Endothelial cell (in vitro differentiated cells): ENCODE measurements at regions not wholly inside any gene's neighbourhood (a gene's known extent, or its start where the extent isn't known, plus 50 kb on each side); places are given as distances from the start of the nearest gene placed in this dataset.

Source experiments
- DNase-seq: peaks from one replicate; pipeline ENCODE4 v3.0.0; 2021; ENCODE audit warnings: low spot score
- H3K27ac Mint-ChIP-seq: one replicate; pipeline ENCODE4 v1.8.0; 2021; ENCODE audit warnings: mixed read lengths, inconsistent platforms; ENCODE audit not compliant: unreplicated experiment
- H3K27me3 Mint-ChIP-seq: one replicate; pipeline ENCODE4 v1.8.0; 2021; ENCODE audit warnings: mild to moderate bottlenecking, moderate library complexity, mixed read lengths, inconsistent platforms; ENCODE audit not compliant: unreplicated experiment
- H3K36me3 Mint-ChIP-seq: one replicate; pipeline ENCODE4 v1.8.0; 2021; ENCODE audit warnings: mild to moderate bottlenecking, low read depth, mixed read lengths, inconsistent platforms; ENCODE audit not compliant: unreplicated experiment
- H3K4me1 Mint-ChIP-seq: one replicate; pipeline ENCODE4 v1.8.0; 2021; ENCODE audit warnings: mild to moderate bottlenecking, mixed read lengths, inconsistent platforms; ENCODE audit not compliant: unreplicated experiment
- H3K4me3 Mint-ChIP-seq: one replicate; pipeline ENCODE4 v1.8.0; 2021; ENCODE audit warnings: mild to moderate bottlenecking, mixed read lengths, inconsistent platforms; ENCODE audit not compliant: unreplicated experiment
- H3K9me3 Mint-ChIP-seq: one replicate; pipeline ENCODE4 v1.8.0; 2021; ENCODE audit warnings: mixed read lengths, inconsistent platforms; ENCODE audit not compliant: unreplicated experiment
- TF ChIP-seq, protein P1 (sequence below): fragments of 200-600 bp; sonication (generic); IDR thresholded peaks from one replicate; pipeline ENCODE4 v1.5.0; 2021; ENCODE audit warnings: antibody characterized with exemption; ENCODE audit not compliant: unreplicated experiment

DNA sequence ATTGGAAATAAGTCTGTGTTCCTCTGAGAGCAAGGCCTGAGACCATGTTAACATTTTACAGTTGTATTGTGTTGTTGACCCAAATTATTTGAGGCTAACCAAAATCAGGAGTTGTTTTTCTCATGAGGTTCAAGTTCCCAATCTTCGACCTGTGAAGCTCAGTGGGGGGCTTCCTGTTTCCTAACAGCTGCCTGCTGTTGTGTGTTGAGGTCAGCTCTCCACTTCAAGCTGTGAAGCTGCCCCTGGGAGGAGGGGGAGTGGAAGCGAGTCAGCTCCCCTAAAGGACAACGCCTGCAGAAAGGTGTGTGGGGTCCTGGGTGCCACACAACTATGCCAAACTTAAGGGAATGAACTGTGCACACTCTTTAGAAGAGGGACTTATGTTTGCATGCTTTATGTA lies 295.5 kb downstream of the IRX1 start:
- no peaks in the 10 kb centered on the region for H3K4me1 Mint-ChIP-seq
- DNase-seq, result no peak
- no peaks in the 10 kb centered on the region for H3K36me3 Mint-ChIP-seq
- no peaks in the 10 kb centered on the region for H3K27me3 Mint-ChIP-seq
- no peak overlapping the region for H3K27ac Mint-ChIP-seq
- TF ChIP-seq, protein P1, sequence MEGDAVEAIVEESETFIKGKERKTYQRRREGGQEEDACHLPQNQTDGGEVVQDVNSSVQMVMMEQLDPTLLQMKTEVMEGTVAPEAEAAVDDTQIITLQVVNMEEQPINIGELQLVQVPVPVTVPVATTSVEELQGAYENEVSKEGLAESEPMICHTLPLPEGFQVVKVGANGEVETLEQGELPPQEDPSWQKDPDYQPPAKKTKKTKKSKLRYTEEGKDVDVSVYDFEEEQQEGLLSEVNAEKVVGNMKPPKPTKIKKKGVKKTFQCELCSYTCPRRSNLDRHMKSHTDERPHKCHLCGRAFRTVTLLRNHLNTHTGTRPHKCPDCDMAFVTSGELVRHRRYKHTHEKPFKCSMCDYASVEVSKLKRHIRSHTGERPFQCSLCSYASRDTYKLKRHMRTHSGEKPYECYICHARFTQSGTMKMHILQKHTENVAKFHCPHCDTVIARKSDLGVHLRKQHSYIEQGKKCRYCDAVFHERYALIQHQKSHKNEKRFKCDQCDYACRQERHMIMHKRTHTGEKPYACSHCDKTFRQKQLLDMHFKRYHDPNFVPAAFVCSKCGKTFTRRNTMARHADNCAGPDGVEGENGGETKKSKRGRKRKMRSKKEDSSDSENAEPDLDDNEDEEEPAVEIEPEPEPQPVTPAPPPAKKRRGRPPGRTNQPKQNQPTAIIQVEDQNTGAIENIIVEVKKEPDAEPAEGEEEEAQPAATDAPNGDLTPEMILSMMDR, result no peak
- H3K4me3 Mint-ChIP-seq, result no peak overlapping the region
- peaks cover 14% of the 10 kb centered on the region for H3K9me3 Mint-ChIP-seq

DNA sequence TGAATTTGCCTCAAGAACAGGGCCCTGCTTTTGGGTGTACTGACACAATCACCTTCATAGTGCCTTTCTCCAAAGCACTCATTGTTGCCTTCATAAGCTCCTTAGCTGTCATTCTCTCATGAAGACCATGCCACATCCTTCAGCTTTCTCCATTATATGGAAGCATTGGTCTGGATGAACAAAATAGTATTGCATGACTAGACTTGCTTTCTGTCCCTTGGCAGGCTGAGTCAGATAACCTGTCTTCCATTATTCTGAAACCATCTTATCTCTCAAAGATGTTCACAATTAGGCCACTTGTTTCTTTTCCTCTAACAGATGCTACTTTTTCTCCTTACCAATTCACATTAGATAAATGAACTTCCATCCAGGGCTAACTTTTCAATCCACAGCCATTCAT lies 297.9 kb downstream of the IRX1 start:
- H3K27ac Mint-ChIP-seq, result no peak overlapping the region

DNA sequence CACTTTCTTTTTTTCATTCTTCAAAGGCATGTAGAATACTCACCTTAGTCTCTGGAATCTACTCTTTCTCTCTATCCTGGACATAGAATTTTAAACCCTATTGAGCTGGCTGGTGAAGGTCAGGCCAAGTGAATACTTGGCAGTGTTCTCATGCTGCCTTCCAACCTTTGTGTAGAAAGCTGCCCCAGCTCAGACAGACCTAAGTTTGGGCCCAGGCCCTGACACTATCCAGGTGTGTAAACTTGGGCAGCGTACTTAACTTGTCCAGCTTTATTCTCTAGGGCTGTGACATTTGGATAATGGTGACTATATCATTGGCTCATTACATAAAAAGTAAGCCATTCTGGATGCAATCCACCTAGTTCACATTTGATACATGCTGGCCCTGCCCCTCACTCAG lies 298.3 kb downstream of the IRX1 start:
- no peak overlapping the region for H3K27ac Mint-ChIP-seq
- H3K4me3 Mint-ChIP-seq, result no peak overlapping the region
- TF ChIP-seq, protein P1, result no peak
- no peaks in the 10 kb centered on the region for H3K4me1 Mint-ChIP-seq
- H3K36me3 Mint-ChIP-seq, result no peaks in the 10 kb centered on the region
- peaks cover 14% of the 10 kb centered on the region for H3K9me3 Mint-ChIP-seq
- no peaks in the 10 kb centered on the region for H3K27me3 Mint-ChIP-seq
- DNase-seq, result no peak

More for the DNA sequence above, 297.9 kb downstream of the IRX1 start:
- DNase-seq, result no peak
- Mint-ChIP-seq H3K36me3 (no peaks in the 10 kb centered on the region), H3K27me3 (no peaks in the 10 kb centered on the region), H3K4me3 (no peak overlapping the region), H3K9me3 (peaks cover 14% of the 10 kb centered on the region), H3K4me1 (no peaks in the 10 kb centered on the region)
- TF ChIP-seq, protein P1, result no peak

DNA sequence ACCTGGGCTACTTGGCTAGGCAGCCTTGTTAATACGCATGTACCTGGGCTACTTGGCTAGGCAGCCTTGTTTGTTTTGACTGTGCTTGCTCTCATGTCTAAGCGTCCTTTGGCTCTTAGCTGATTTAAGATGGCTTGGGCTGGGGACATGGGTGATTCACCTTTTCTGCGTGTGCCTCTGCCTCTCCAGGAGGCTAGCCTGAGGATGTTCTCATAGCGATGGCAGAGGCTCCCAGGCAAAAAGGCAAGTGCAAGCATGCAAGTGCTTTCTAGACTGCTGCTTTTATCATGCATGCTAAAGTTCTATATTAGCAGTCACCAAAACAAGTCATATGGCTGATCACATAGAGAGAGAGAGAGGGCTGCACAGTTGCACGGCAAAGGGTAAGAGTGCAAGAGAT lies 300.5 kb downstream of the IRX1 start:
- Mint-ChIP-seq H3K9me3 (peaks cover 8% of the 10 kb centered on the region), H3K27ac (no peak overlapping the region), H3K4me1 (no peaks in the 10 kb centered on the region)

DNA sequence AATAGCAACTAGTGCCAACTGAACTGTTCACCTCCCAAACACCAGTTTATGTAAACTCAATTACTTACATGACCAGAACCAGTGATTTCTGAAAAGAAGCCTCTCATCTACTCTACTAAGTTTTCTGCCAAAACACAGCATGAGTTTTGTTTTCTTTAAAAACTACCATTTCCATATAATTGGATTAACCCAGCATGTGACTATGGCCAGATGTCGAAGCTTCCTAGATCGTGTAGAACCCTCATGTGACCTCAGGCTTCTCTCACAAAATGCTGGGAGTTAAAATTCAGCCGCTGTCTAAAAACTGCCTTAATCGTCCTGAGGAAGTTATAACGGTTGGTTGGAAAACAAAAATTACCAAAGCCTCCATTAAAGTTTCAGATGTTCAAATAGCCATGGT lies 303.5 kb downstream of the IRX1 start:
- TF ChIP-seq, protein P1, result no peak
- Mint-ChIP-seq H3K36me3 (no peaks in the 10 kb centered on the region), H3K9me3 (peaks cover 5% of the 10 kb centered on the region), H3K27me3 (no peaks in the 10 kb centered on the region), H3K4me3 (no peak overlapping the region), H3K4me1 (no peaks in the 10 kb centered on the region), H3K27ac (no peak overlapping the region)
- no peak for DNase-seq

More for the DNA sequence above, 300.5 kb downstream of the IRX1 start:
- TF ChIP-seq, protein P1, result no peak
- Mint-ChIP-seq H3K4me3 (no peak overlapping the region), H3K36me3 (no peaks in the 10 kb centered on the region), H3K27me3 (no peaks in the 10 kb centered on the region)
- no peak for DNase-seq
